EH (cell line): ENCODE measurements at regions not wholly inside any gene's neighbourhood (a gene's known extent, or its start where the extent isn't known, plus 50 kb on each side); places are given as distances from the start of the nearest gene placed in this dataset.
A peak's percentile ranks its signal among the peaks of the same experiment; 100 is the strongest.

Source experiments
- DNase-seq: peaks from one replicate; pipeline ENCODE4 v3.0.0-alpha.2; 2015; ENCODE audit warnings: low read depth

- DNase-seq, result no peak
These were observed 59.8 kb upstream of the TBPL2 start for GRCh38 chr14:55500219-55500701.

DNA sequence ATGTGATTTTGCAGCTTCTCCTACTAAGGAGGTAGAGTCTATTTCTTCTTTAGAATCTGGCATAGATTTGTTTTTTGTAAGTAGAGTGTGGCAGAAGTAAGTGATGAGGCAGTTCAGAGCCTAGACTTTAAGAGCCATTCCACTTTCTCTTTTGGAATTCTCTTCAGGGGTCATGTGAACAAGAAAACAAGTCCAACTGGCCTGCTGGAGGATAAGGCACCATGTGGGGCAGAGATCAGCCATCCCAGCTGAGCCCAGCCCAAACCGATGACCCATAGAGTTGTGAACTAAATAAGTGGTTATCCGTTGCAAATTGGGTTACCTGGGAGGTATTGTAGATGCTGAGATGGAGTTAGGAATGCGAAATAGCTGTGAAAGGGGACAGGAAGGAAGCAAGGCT lies 60.3 kb upstream of the TBPL2 start:
- no peak for DNase-seq

GRCh38 chr14:55502746-55503284 lies 62.4 kb upstream of the TBPL2 start:
- DNase-seq, result no peak

DNA sequence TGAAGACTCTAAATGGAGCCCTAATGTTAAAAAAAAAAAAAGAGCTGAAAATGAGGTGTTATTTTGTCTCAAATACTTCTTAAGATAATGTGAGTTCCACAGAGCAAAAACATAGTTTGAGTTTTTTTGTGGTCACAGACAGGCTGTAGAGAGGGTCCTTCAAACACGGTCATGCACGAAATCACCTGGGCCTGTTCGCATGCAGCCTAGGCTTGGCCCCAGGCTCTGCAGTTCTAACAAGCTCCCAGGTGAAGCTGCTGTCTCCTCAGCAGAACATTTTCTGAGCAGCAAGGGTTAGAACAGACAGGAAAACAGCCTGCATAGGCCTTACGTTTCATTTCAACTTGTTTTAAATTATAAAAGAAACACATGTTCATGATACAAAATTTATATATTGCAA lies 65.4 kb upstream of the TBPL2 start:
- DNase-seq, result no peak

DNA sequence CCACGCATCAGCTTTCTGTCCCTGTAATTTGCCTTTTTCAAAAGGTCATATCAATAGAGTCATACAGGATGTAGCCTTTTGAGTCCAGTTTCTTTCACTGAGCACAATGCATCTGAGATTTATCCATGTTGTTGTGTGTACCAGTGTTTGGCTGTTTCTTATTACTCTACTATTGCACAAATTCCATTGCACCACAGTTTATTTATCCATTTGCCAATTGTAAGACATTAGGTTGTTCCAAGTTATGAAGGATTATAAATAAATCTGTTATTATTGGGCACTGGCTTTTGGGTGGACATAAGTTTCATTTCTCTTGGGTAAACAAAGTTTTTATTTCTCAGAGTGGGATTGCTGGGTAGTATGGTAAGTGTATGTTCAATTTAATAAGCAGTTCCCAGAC lies 68.3 kb upstream of the TBPL2 start:
- DNase-seq, result no peak

GRCh38 chr14:55512421-55512820 lies 67.6 kb upstream of the KTN1 start:
- DNase-seq, result peak; percentile 74

DNA sequence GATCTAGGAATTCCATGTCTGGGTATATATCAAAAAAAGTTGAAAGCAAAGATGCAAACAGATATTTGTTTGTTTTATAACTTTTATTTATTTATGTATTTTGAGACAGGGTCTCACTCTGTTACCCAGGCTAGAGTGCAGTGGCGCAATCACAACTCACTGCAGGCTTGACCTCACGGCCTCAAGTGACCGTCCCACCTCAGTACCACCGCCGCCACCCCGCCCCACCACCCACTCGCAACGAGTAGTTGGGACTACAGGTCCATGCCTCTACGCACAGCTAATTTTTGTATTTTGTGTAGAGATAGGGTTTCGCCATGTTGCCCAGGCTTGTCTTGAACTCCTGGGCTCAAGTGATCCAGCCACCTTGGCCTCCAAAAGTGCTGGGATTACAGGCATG lies 66.5 kb upstream of the KTN1 start:
- no peak for DNase-seq

DNA sequence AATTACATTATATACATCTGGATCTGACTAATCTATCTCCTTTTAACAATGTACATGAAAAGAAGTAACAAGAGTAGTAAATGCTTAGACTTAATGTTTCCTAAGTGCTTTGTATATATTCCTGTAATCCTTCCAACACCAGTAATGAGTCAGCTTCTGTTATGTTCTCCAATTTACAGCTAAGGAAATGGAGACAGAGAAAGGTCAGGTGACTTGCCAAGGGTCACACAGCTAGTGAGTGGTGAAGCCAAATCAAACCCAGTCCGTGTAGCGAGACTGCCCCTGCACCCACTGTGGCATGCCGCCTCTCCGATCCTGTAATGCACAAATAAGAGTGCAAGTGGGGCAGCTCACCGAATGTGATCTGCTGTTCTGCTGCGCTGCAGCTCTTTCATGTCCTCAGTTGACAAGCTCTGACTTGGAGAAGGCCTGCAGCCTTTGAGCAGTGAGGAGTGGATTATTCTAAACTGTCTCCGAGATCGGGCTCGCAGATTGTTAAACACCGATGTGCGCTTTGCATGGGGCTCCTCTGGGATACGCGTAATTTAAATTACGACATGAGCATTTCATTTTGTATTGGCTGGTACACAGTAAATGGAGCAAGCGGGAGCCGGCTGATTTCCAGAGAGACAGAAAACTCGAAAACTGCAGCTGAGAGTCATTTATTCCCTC lies 65.1 kb upstream of the KTN1 start:
- peak; percentile 84 for DNase-seq

DNA sequence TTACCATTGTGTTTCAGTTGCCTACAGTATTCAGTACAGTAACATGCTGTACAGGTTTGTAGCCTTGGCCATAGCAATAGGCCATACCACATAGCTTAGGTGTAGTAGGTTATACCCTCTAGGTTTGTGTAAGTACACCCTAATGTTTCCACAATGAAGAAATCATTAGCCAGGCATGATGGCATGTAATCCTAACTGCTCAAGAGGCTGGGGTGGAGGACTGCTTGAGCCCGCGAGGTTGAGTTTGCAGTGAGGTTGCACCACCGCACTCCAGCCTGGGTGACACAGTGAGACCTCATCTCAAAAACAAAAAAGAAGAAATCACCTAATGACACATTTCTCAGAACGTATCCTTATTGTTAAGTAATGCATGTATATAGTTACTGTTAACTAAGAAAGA lies 63.2 kb upstream of the KTN1 start:
- DNase-seq, result no peak

GRCh38 chr14:55518391-55518790 lies 61.6 kb upstream of the KTN1 start:
- DNase-seq, result peak; percentile 41

DNA sequence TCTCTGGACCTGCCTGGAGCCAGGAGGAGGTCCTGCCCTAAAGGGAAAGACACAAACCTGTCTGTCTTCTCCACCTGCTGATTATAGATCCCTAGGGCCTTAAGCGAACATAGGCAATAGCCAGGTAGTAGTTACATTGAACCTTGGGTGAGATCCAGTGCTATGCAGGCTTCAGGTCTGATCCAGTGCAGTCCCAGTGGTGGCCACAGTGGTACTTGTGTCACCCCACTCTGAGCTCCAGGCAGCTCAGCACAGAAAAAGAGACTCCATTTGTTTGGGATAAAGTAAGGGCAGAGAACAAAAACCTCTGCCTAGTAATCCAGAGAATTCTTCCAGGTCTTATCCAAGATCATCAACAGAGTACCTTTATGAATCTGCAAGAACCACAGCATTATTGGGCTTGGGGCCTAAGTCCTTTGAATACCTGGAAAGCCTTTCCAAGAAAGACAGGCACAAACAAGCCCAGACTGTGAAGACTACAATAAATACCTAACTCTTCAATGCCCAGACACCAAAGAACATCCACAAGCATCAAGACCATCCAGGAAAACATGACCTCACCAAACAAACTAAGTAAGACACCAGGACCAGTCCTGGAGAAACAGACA lies 60.4 kb upstream of the KTN1 start:
- DNase-seq, result no peak

DNA sequence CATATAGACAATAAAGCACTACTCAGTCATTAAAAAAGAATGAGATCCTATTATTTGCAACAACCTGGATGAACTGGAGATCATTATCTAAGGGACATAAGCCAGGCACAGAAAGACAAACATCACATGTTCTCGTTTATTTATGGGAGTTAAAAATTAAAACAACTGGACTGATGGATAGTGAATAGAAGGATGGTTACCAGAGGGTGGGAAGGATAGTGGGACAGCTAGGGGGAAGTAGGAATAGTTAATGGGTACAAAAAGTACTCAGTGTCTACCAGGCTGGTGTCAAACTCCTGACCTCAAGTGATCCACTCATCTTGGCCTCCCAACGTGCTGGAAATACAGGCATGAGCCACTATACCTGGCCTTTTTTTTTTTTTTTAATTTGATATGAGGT lies 56.7 kb upstream of the KTN1 start:
- DNase-seq, result no peak
